Panc1 (cell line): ENCODE measurements at regions not wholly inside any gene's neighbourhood (a gene's known extent, or its start where the extent isn't known, plus 50 kb on each side); places are given as distances from the start of the nearest gene placed in this dataset.

Source experiments
- CTCF ChIP-seq: fragments of 450-650 bp; IDR thresholded peaks from 2 replicates; pipeline ENCODE4 v1.5.1; 2017; ENCODE audit warnings: mild to moderate bottlenecking
- POLR2AphosphoS5 ChIP-seq: IDR thresholded peaks from 2 replicates; pipeline ENCODE4 v1.6.1; 2012; ENCODE audit warnings: mild to moderate bottlenecking, low read depth, low read length, moderate library complexity
- TCF7L2 ChIP-seq: IDR thresholded peaks from 2 replicates; pipeline ENCODE4 v1.6.1; 2011; ENCODE audit warnings: mild to moderate bottlenecking, low read depth, low read length, inconsistent platforms
- TF ChIP-seq, protein P1 (sequence below), 2 experiments: IDR thresholded peaks; 2 replicates each; pipeline ENCODE4 v1.6.1; 2011 to 2012; ENCODE audit warnings: low read depth in 2 of 2, control low read depth in 1 of 2, low read length in 1 of 2, mild to moderate bottlenecking in 1 of 2, moderate library complexity in 1 of 2; ENCODE audit not compliant: insufficient read depth in 1 of 2

- no peak for TF ChIP-seq CTCF
- TF ChIP-seq, protein P1, sequence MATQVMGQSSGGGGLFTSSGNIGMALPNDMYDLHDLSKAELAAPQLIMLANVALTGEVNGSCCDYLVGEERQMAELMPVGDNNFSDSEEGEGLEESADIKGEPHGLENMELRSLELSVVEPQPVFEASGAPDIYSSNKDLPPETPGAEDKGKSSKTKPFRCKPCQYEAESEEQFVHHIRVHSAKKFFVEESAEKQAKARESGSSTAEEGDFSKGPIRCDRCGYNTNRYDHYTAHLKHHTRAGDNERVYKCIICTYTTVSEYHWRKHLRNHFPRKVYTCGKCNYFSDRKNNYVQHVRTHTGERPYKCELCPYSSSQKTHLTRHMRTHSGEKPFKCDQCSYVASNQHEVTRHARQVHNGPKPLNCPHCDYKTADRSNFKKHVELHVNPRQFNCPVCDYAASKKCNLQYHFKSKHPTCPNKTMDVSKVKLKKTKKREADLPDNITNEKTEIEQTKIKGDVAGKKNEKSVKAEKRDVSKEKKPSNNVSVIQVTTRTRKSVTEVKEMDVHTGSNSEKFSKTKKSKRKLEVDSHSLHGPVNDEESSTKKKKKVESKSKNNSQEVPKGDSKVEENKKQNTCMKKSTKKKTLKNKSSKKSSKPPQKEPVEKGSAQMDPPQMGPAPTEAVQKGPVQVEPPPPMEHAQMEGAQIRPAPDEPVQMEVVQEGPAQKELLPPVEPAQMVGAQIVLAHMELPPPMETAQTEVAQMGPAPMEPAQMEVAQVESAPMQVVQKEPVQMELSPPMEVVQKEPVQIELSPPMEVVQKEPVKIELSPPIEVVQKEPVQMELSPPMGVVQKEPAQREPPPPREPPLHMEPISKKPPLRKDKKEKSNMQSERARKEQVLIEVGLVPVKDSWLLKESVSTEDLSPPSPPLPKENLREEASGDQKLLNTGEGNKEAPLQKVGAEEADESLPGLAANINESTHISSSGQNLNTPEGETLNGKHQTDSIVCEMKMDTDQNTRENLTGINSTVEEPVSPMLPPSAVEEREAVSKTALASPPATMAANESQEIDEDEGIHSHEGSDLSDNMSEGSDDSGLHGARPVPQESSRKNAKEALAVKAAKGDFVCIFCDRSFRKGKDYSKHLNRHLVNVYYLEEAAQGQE (IDR thresholded peaks at IDR 0.05; ENCODE audit: insufficient read depth in 1 of 2, low read depth in 2 of 2, low read length in 1 of 2) = no peak
- TF ChIP-seq POLR2AphosphoS5 = no peak
- no peak for TF ChIP-seq TCF7L2
Measured at GRCh38 chr6:170090561-170090960, 200.3 kb downstream of the DLL1 start.
